H9 (cell line): ENCODE measurements at regions not wholly inside any gene's neighbourhood (a gene's known extent, or its start where the extent isn't known, plus 50 kb on each side); places are given as distances from the start of the nearest gene placed in this dataset.

Experiments
- DNase-seq: peaks from one replicate; pipeline ENCODE4 v3.0.0-alpha.2; 2017
- H2AFZ ChIP-seq: one replicate; pipeline ENCODE4 v1.6.1; 2013; ENCODE audit warnings: mild to moderate bottlenecking, low read length, control low read depth, moderate library complexity
- H2AK5ac ChIP-seq: 2 replicates; pipeline ENCODE4 v1.6.1; 2013; ENCODE audit warnings: low read length, control low read depth, mixed read lengths; ENCODE audit not compliant: insufficient read length
- H2BK120ac ChIP-seq: one replicate; pipeline ENCODE4 v1.6.1; 2013; ENCODE audit warnings: low read depth, mild to moderate bottlenecking, low read length, control low read depth, inconsistent platforms; ENCODE audit not compliant: poor library complexity, severe bottlenecking
- H2BK12ac ChIP-seq: 2 replicates; pipeline ENCODE4 v1.6.1; 2013; ENCODE audit warnings: low read length, control low read depth, mixed read lengths, low read depth; ENCODE audit not compliant: insufficient read length
- H2BK15ac ChIP-seq: 2 replicates; pipeline ENCODE4 v1.6.1; 2013; ENCODE audit warnings: low read depth, low read length, control low read depth
- H2BK20ac ChIP-seq: one replicate; pipeline ENCODE4 v1.6.1; 2013; ENCODE audit warnings: low read depth, mild to moderate bottlenecking, low read length, control low read depth, inconsistent platforms; ENCODE audit not compliant: poor library complexity, severe bottlenecking
- H2BK5ac ChIP-seq: 2 replicates; pipeline ENCODE4 v1.6.1; 2013; ENCODE audit warnings: low read length, control low read depth, mixed read lengths; ENCODE audit not compliant: insufficient read length
- H3K14ac ChIP-seq: 2 replicates; pipeline ENCODE4 v1.6.1; 2013; ENCODE audit warnings: low read length, control low read depth; ENCODE audit not compliant: insufficient read depth
- H3K18ac ChIP-seq: 2 replicates; pipeline ENCODE4 v1.6.1; 2013; ENCODE audit warnings: low read depth, mild to moderate bottlenecking, mixed read lengths, low read length, control low read depth; ENCODE audit not compliant: insufficient read length
- H3K23ac ChIP-seq: 2 replicates; pipeline ENCODE4 v1.6.1; 2013; ENCODE audit warnings: low read length, control low read depth, mixed read lengths, low read depth; ENCODE audit not compliant: insufficient read length
- H3K23me2 ChIP-seq: 2 replicates; pipeline ENCODE4 v1.6.1; 2013; ENCODE audit warnings: low read depth, mild to moderate bottlenecking, mixed read lengths, low read length, control low read depth; ENCODE audit not compliant: insufficient read length, poor library complexity, severe bottlenecking
- H3K27ac ChIP-seq: 2 replicates; pipeline ENCODE4 v1.5.1; 2013; ENCODE audit warnings: low read length, control low read depth, mixed read lengths, low read depth; ENCODE audit not compliant: insufficient read length
- H3K27me3 ChIP-seq: 2 replicates; pipeline ENCODE4 v1.6.1; 2013; ENCODE audit warnings: low read length, control low read depth, inconsistent platforms; ENCODE audit not compliant: insufficient read depth
- H3K4ac ChIP-seq: 2 replicates; pipeline ENCODE4 v1.6.1; 2013; ENCODE audit warnings: low read depth, mild to moderate bottlenecking, control low read depth, inconsistent platforms, low read length, moderate library complexity
- H3K4me1 ChIP-seq: 2 replicates; pipeline ENCODE4 v1.6.1; 2013; ENCODE audit warnings: low read length, control low read depth, inconsistent platforms; ENCODE audit not compliant: insufficient read depth
- H3K4me2 ChIP-seq: 2 replicates; pipeline ENCODE4 v1.6.1; 2013; ENCODE audit warnings: low read length, control low read depth, mixed read lengths; ENCODE audit not compliant: insufficient read length, insufficient read depth
- H3K56ac ChIP-seq: 2 replicates; pipeline ENCODE4 v1.6.1; 2013; ENCODE audit warnings: low read depth, mild to moderate bottlenecking, mixed read lengths, low read length, control low read depth; ENCODE audit not compliant: insufficient read length
- H3K79me1 ChIP-seq: 2 replicates; pipeline ENCODE4 v1.6.1; 2013; ENCODE audit warnings: low read depth, mild to moderate bottlenecking, moderate library complexity, low read length, control low read depth, inconsistent platforms; ENCODE audit not compliant: insufficient read depth, poor library complexity, severe bottlenecking
- H3K79me2 ChIP-seq: 2 replicates; pipeline ENCODE4 v1.6.1; 2013; ENCODE audit warnings: low read length, control low read depth, inconsistent platforms; ENCODE audit not compliant: insufficient read depth
- H3K9ac ChIP-seq: 2 replicates; pipeline ENCODE4 v1.6.1; 2013; ENCODE audit warnings: low read length, control low read depth, mixed read lengths; ENCODE audit not compliant: insufficient read length; ENCODE audit errors: extremely low read depth
- H3K9me3 ChIP-seq: one replicate; pipeline ENCODE4 v1.6.1; 2013; ENCODE audit warnings: low read depth, low read length, inconsistent platforms; ENCODE audit not compliant: control insufficient read depth
- H3T11ph ChIP-seq: one replicate; pipeline ENCODE4 v1.6.1; 2013; ENCODE audit warnings: mild to moderate bottlenecking, low read length, control low read depth, inconsistent platforms
- H4K20me1 ChIP-seq: one replicate; pipeline ENCODE4 v1.6.1; 2013; ENCODE audit not compliant: control insufficient read depth, insufficient read length, insufficient read depth
- H4K5ac ChIP-seq: 2 replicates; pipeline ENCODE4 v1.6.1; 2013; ENCODE audit warnings: low read depth, mild to moderate bottlenecking, mixed read lengths, low read length, control low read depth; ENCODE audit not compliant: insufficient read length
- H4K8ac ChIP-seq: replicated peaks from 2 replicates; pipeline ENCODE4 v1.6.1; 2013; ENCODE audit warnings: low read length, control low read depth, mixed read lengths, low read depth; ENCODE audit not compliant: insufficient read length
- H4K91ac ChIP-seq: 2 replicates; pipeline ENCODE4 v1.6.1; 2013; ENCODE audit warnings: low read depth, mild to moderate bottlenecking, moderate library complexity, mixed read lengths, low read length, control low read depth; ENCODE audit not compliant: insufficient read length
- H3K27ac Mint-ChIP-seq, 3 experiments: 2 replicates in 2 of 3; 3 replicates in 1 of 3; pipeline ENCODE4 v1.8.0; 2020 to 2021; ENCODE audit warnings: mixed read lengths in 3 of 3, mild to moderate bottlenecking in 1 of 3, moderate library complexity in 1 of 3
- H3K27me3 Mint-ChIP-seq: 2 replicates; pipeline ENCODE4 v1.8.0; 2021; ENCODE audit warnings: low read depth, mild to moderate bottlenecking, moderate library complexity, mixed read lengths
- H3K36me3 Mint-ChIP-seq, 3 experiments: 2 replicates in 2 of 3; 3 replicates in 1 of 3; pipeline ENCODE4 v1.8.0; 2020 to 2021; ENCODE audit warnings: low read depth in 3 of 3, mixed read lengths in 3 of 3; ENCODE audit not compliant: insufficient read depth in 1 of 3
- H3K4me1 Mint-ChIP-seq, 2 experiments: 2 replicates each; pipeline ENCODE4 v1.8.0; 2020; ENCODE audit warnings: mixed read lengths in 2 of 2
- H3K4me3 Mint-ChIP-seq, 2 experiments: 2 replicates in 1 of 2; 3 replicates in 1 of 2; pipeline ENCODE4 v1.8.0; 2020 to 2021; ENCODE audit warnings: mild to moderate bottlenecking in 2 of 2, mixed read lengths in 2 of 2, moderate library complexity in 1 of 2
- H3K9me3 Mint-ChIP-seq, 2 experiments: 2 replicates in 1 of 2; 3 replicates in 1 of 2; pipeline ENCODE4 v1.8.0; 2020; ENCODE audit warnings: mild to moderate bottlenecking in 2 of 2, mixed read lengths in 2 of 2, moderate library complexity in 1 of 2
- CTCF ChIP-seq: fragments of 200-600 bp; sonication (generic); conservative IDR thresholded peaks from 3 replicates; pipeline ENCODE4 v1.8.0; 2021; ENCODE audit warnings: antibody characterized with exemption, mild to moderate bottlenecking
- WGBS: extraction: QIAGEN DNeasy Blood & Tissue Kit; methylation state at CpG from one replicate; pipeline ENCODE4 v1.1.7; 2013; ENCODE audit warnings: missing lambda C conversion rate, low lambda C conversion rate, mixed read lengths; ENCODE audit not compliant: insufficient read length; ENCODE audit errors: extremely low coverage; 5-methylcytosine and 5-hydroxymethylcytosine counted together

GRCh38 chr7:109062798-109063197 lies 493.1 kb downstream of the DNAJB9 start:
- Histone ChIP-seq H2BK120ac (no peak overlapping the region), H3K4me1 (no peaks in the 10 kb centered on the region), H3K79me2 (no peaks in the 10 kb centered on the region), H3K79me1 (no peaks in the 10 kb centered on the region), H3K9ac (no peak overlapping the region), H4K20me1 (no peaks in the 10 kb centered on the region), H3T11ph (no peak overlapping the region), H3K4me2 (no peak overlapping the region), H3K27ac (no peak overlapping the region), H3K56ac (no peak overlapping the region), H2BK12ac (no peak overlapping the region), H2BK20ac (no peak overlapping the region), H2AFZ (no peak overlapping the region), H4K5ac (no peak overlapping the region), H3K4ac (no peak overlapping the region), H3K18ac (no peak overlapping the region), H2AK5ac (no peak overlapping the region), H2BK5ac (no peak overlapping the region), H2BK15ac (no peak overlapping the region), H3K23ac (no peak overlapping the region), H3K23me2 (no peaks in the 10 kb centered on the region), H3K9me3 (no peaks in the 10 kb centered on the region), H3K27me3 (no peaks in the 10 kb centered on the region), H4K91ac (no peak overlapping the region), H4K8ac (no peak overlapping the region), H3K14ac (no peak overlapping the region)
- no peak for TF ChIP-seq CTCF
- DNase-seq, result no peak
- no peak overlapping the region for H3K4me3 Mint-ChIP-seq
- no peak overlapping the region for H3K27ac Mint-ChIP-seq
- WGBS, result no CpG with 5 or more reads among the region's 4 CpGs
- H3K27me3 Mint-ChIP-seq, result no peaks in the 10 kb centered on the region
- H3K9me3 Mint-ChIP-seq, result no peaks in the 10 kb centered on the region
- peaks cover 0 to 5% of the 10 kb centered on the region in 2 experiments; a peak in 2 of 4 replicates for H3K4me1 Mint-ChIP-seq
- no peaks in the 10 kb centered on the region for H3K36me3 Mint-ChIP-seq
